B cell (primary cell): ENCODE measurements at regions not wholly inside any gene's neighbourhood (a gene's known extent, or its start where the extent isn't known, plus 50 kb on each side); places are given as distances from the start of the nearest gene placed in this dataset.

Experiments
- EZH2 ChIP-seq: IDR thresholded peaks from 2 replicates; pipeline ENCODE4 v1.6.1; 2012; ENCODE audit warnings: borderline replicate concordance, low read depth, mild to moderate bottlenecking, moderate library complexity, low read length; ENCODE audit not compliant: insufficient read depth, poor library complexity, severe bottlenecking
- TF ChIP-seq, protein P1 (sequence below): fragments of 200-600 bp; IDR thresholded peaks from one replicate; pipeline ENCODE4 v1.8.0; 2022; ENCODE audit warnings: antibody characterized with exemption, mild to moderate bottlenecking

DNA sequence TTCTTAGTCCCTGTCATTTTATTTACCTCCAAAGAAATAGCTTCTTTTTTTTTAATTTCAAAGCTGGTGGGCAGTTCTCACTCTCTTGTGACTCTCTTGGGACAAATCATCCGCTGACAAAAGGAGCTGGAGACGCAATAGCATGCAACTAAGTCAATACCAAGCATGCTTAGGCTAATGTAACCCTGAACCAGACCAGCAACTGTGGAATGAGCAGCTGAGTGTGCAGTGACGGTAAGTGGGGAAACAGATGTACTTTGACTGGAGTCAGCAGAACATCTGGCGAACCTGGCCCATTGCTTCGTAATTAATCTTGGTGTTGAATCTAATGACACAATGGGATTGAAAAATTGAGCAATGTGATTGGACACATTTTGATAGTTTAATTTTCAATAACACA lies 280.7 kb upstream of the PLXNA2 start:
- TF ChIP-seq, protein P1, sequence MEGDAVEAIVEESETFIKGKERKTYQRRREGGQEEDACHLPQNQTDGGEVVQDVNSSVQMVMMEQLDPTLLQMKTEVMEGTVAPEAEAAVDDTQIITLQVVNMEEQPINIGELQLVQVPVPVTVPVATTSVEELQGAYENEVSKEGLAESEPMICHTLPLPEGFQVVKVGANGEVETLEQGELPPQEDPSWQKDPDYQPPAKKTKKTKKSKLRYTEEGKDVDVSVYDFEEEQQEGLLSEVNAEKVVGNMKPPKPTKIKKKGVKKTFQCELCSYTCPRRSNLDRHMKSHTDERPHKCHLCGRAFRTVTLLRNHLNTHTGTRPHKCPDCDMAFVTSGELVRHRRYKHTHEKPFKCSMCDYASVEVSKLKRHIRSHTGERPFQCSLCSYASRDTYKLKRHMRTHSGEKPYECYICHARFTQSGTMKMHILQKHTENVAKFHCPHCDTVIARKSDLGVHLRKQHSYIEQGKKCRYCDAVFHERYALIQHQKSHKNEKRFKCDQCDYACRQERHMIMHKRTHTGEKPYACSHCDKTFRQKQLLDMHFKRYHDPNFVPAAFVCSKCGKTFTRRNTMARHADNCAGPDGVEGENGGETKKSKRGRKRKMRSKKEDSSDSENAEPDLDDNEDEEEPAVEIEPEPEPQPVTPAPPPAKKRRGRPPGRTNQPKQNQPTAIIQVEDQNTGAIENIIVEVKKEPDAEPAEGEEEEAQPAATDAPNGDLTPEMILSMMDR, result no peak
- TF ChIP-seq EZH2, result no peak
